ENCODE measurements at regions not wholly inside any gene's neighbourhood (a gene's known extent, or its start where the extent isn't known, plus 50 kb on each side); places are given as distances from the start of the nearest gene placed in this dataset.

- H3K36me3 ChIP-seq (ENCODE audit: control insufficient read depth in 4 of 4, insufficient read depth in 3 of 4, low read depth in 1 of 4, low read length in 3 of 4), result no peaks in the 10 kb centered on the region
- no peaks in the 10 kb centered on the region for H3K9me3 ChIP-seq (ENCODE audit: control insufficient read depth in 4 of 4, low read length in 3 of 4)
- no peaks in the 10 kb centered on the region for H3K4me1 ChIP-seq (ENCODE audit: control insufficient read depth in 4 of 4, insufficient read depth in 4 of 4, low read length in 3 of 4)
- no peak for DNase-seq (ENCODE audit: low spot score)
- H3K9ac ChIP-seq (ENCODE audit: low read depth in 1 of 2, low read length in 2 of 2), result no peak overlapping the region
- no peak overlapping the region for H3K4me3 ChIP-seq (ENCODE audit: low read depth in 1 of 3, low read length in 3 of 3)
- no peaks in the 10 kb centered on the region for H3K27me3 ChIP-seq (ENCODE audit: control insufficient read depth in 4 of 4, insufficient read depth in 4 of 4, low read length in 3 of 4)
- WGBS, result 75% methylated on average over 5 of the region's 5 CpGs
- no peak overlapping the region for H3K27ac ChIP-seq (ENCODE audit: low read depth in 1 of 2, low read length in 2 of 2)
- TF ChIP-seq HNF4G (IDR thresholded peaks at IDR 0.05), result no peak
- TF ChIP-seq FOXA1 (IDR thresholded peaks at IDR 0.05), result no peak
- no peak for TF ChIP-seq RAD21 (IDR thresholded peaks at IDR 0.05)
- no peak for TF ChIP-seq GABPA (IDR thresholded peaks at IDR 0.05 in 1 of 2, conservative IDR thresholded peaks at IDR 0.05 in 1 of 2)
- TF ChIP-seq, protein P1, sequence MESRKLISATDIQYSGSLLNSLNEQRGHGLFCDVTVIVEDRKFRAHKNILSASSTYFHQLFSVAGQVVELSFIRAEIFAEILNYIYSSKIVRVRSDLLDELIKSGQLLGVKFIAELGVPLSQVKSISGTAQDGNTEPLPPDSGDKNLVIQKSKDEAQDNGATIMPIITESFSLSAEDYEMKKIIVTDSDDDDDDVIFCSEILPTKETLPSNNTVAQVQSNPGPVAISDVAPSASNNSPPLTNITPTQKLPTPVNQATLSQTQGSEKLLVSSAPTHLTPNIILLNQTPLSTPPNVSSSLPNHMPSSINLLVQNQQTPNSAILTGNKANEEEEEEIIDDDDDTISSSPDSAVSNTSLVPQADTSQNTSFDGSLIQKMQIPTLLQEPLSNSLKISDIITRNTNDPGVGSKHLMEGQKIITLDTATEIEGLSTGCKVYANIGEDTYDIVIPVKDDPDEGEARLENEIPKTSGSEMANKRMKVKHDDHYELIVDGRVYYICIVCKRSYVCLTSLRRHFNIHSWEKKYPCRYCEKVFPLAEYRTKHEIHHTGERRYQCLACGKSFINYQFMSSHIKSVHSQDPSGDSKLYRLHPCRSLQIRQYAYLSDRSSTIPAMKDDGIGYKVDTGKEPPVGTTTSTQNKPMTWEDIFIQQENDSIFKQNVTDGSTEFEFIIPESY (IDR thresholded peaks at IDR 0.05), result no peak
- TF ChIP-seq, protein P2, sequence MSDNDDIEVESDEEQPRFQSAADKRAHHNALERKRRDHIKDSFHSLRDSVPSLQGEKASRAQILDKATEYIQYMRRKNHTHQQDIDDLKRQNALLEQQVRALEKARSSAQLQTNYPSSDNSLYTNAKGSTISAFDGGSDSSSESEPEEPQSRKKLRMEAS (IDR thresholded peaks at IDR 0.05), result no peak
- no peak for TF ChIP-seq SP1 (IDR thresholded peaks at IDR 0.05)
- TF ChIP-seq REST (IDR thresholded peaks at IDR 0.05), result no peak
These were observed 63.7 kb upstream of the DAZL start for GRCh38 chr3:16668776-16669545.

DNA sequence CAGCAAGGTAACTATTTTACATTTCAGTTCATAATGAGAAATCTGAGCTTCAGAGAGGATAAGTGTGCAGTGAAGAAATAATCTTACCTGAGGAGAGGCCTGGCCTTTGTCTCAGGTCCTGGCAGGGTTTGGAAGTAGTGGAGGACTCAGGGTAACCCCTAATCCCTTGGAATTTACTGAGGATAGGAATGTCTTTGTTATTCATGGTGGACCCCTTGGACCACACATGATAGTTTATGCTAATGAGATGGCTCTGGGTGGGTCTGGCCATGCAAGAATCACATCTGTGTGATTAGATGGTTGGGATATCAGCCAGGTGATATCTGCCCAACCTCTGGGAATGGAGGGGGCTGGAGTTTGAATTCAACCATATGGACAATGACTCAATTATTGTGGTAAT is 65.0 kb upstream of the DAZL start:
- Histone ChIP-seq H3K27ac (ENCODE audit: low read depth in 1 of 2, low read length in 2 of 2) (no peak overlapping the region), H3K36me3 (ENCODE audit: control insufficient read depth in 4 of 4, insufficient read depth in 3 of 4, low read depth in 1 of 4, low read length in 3 of 4) (no peaks in the 10 kb centered on the region), H3K9ac (ENCODE audit: low read depth in 1 of 2, low read length in 2 of 2) (no peak overlapping the region), H3K4me1 (ENCODE audit: control insufficient read depth in 4 of 4, insufficient read depth in 4 of 4, low read length in 3 of 4) (no peaks in the 10 kb centered on the region), H3K4me3 (ENCODE audit: low read depth in 1 of 3, low read length in 3 of 3) (no peak overlapping the region), H3K27me3 (ENCODE audit: control insufficient read depth in 4 of 4, insufficient read depth in 4 of 4, low read length in 3 of 4) (no peaks in the 10 kb centered on the region), H3K9me3 (ENCODE audit: control insufficient read depth in 4 of 4, low read length in 3 of 4) (no peaks in the 10 kb centered on the region)
- DNase-seq (ENCODE audit: low spot score), result no peak
- no peak for TF ChIP-seq JUND (IDR thresholded peaks at IDR 0.05)
- TF ChIP-seq FOXA1 (IDR thresholded peaks at IDR 0.05), result no peak
- TF ChIP-seq, protein P2 (IDR thresholded peaks at IDR 0.05), result no peak
- TF ChIP-seq, protein P1 (IDR thresholded peaks at IDR 0.05), result no peak
- no peak for TF ChIP-seq RXRA (IDR thresholded peaks at IDR 0.05)
- TF ChIP-seq SP1 (IDR thresholded peaks at IDR 0.05), result no peak
- TF ChIP-seq REST (IDR thresholded peaks at IDR 0.05), result no peak
- TF ChIP-seq RAD21 (IDR thresholded peaks at IDR 0.05), result no peak
- no peak for TF ChIP-seq NR2F2 (IDR thresholded peaks at IDR 0.05)
- TF ChIP-seq CTCF (IDR thresholded peaks at IDR 0.05; ENCODE audit: low read depth, low read length, missing input control), result no peak
- no peak for TF ChIP-seq ATF3 (IDR thresholded peaks at IDR 0.05)
- TF ChIP-seq FOXA2 (IDR thresholded peaks at IDR 0.05), result no peak
- TF ChIP-seq YY1 (IDR thresholded peaks at IDR 0.05), result no peak

All from liver (tissue), 8 donors.